SIG-M5 treated with dmso at 0.1 percent for 504 hours (cell line): ENCODE measurements at regions not wholly inside any gene's neighbourhood (a gene's known extent, or its start where the extent isn't known, plus 50 kb on each side); places are given as distances from the start of the nearest gene placed in this dataset.

ENCODE experiments used
- DNase-seq: peaks from one replicate; lab custom pipeline; 2025; ENCODE audit not compliant: unreplicated experiment; lab: John Stamatoyannopoulos, UW

GRCh38 chr4:14812101-14812500, 190.2 kb upstream of the CPEB2 start:
- DNase-seq: no peak

- DNase-seq: no peak
Observed at GRCh38 chr4:14816623-14817261, 185.5 kb upstream of the CPEB2 start.

- no peak for DNase-seq
Observed at GRCh38 chr4:14824189-14824588, 178.1 kb upstream of the CPEB2 start.

GRCh38 chr4:14827111-14827510, 175.2 kb upstream of the CPEB2 start:
- no peak for DNase-seq

GRCh38 chr4:14829795-14830194, 172.5 kb upstream of the CPEB2 start:
- no peak for DNase-seq

GRCh38 chr4:14831416-14831815, 170.9 kb upstream of the CPEB2 start:
- no peak for DNase-seq

- DNase-seq: no peak
Observed at GRCh38 chr4:14833053-14833452, 169.2 kb upstream of the CPEB2 start.

GRCh38 chr4:14834382-14834781, 167.9 kb upstream of the CPEB2 start:
- DNase-seq: no peak

- DNase-seq: no peak
Observed at GRCh38 chr4:14835288-14835687, 167.0 kb upstream of the CPEB2 start.

GRCh38 chr4:14835708-14836425, 166.4 kb upstream of the CPEB2 start:
- DNase-seq: no peak

GRCh38 chr4:14837860-14838259, 164.4 kb upstream of the CPEB2 start:
- peak; percentile 17 for DNase-seq

GRCh38 chr4:14841801-14842768, 160.2 kb upstream of the CPEB2 start:
- DNase-seq: no peak

- no peak for DNase-seq
Observed at GRCh38 chr4:14842964-14843630, 159.2 kb upstream of the CPEB2 start.

- no peak for DNase-seq
Observed at GRCh38 chr4:14844061-14844460, 158.2 kb upstream of the CPEB2 start.

- DNase-seq: peak; percentile 29
Observed at GRCh38 chr4:14848229-14848628, 154.1 kb upstream of the CPEB2 start.

- DNase-seq: peak; percentile 29
Observed at GRCh38 chr4:14850455-14851097, 151.7 kb upstream of the CPEB2 start.

- no peak for DNase-seq
Observed at GRCh38 chr4:14853176-14853943, 148.9 kb upstream of the CPEB2 start.

- DNase-seq: no peak
Observed at GRCh38 chr4:14855719-14856061, 146.6 kb upstream of the CPEB2 start.

GRCh38 chr4:14856062-14856933, 146.0 kb upstream of the CPEB2 start:
- peak; percentile 83 for DNase-seq
